Cardiac muscle cell (in vitro differentiated cells and primary cell): ENCODE measurements at regions not wholly inside any gene's neighbourhood (a gene's known extent, or its start where the extent isn't known, plus 50 kb on each side); places are given as distances from the start of the nearest gene placed in this dataset.
"Not testable (repeated sequence)": the region's sequence is repeated elsewhere in the genome, so short reads cannot be mapped to it uniquely, and the experiment has no call there.

Source experiments
- DNase-seq, 2 donors: peaks; one replicate each; pipeline versions ENCODE4 v3.0.0 to v3.0.0-alpha.2; 2010 to 2017; ENCODE audit warnings: low read depth in 1 of 2, low spot score in 1 of 2
- H3K27ac ChIP-seq: fragments of 200-600 bp; sonication (generic); 2 replicates; pipeline ENCODE4 v1.5.1; 2016
- H3K27me3 ChIP-seq: fragments of 200-600 bp; sonication (generic); 2 replicates; pipeline ENCODE4 v1.6.0; 2016; ENCODE audit warnings: control low read depth
- H3K36me3 ChIP-seq: fragments of 200-600 bp; sonication (generic); 2 replicates; pipeline ENCODE4 v1.5.1; 2016; ENCODE audit warnings: control low read depth
- H3K4me1 ChIP-seq: fragments of 200-600 bp; sonication (generic); 2 replicates; pipeline ENCODE4 v1.8.1; 2017; ENCODE audit warnings: low read depth, mild to moderate bottlenecking, mixed run types
- H3K4me3 ChIP-seq: fragments of 200-600 bp; sonication (generic); 2 replicates; pipeline ENCODE4 v1.5.1; 2016; ENCODE audit warnings: mild to moderate bottlenecking
- H3K9me3 ChIP-seq: fragments of 200-600 bp; sonication (generic); 2 replicates; pipeline ENCODE4 v1.5.1; 2017; ENCODE audit warnings: low read depth, mild to moderate bottlenecking, control low read depth
- TF ChIP-seq, protein P1 (sequence below): IDR thresholded peaks from 2 replicates; pipeline ENCODE4 v1.5.1; 2012; ENCODE audit warnings: low read depth, mild to moderate bottlenecking, low read length

DNA sequence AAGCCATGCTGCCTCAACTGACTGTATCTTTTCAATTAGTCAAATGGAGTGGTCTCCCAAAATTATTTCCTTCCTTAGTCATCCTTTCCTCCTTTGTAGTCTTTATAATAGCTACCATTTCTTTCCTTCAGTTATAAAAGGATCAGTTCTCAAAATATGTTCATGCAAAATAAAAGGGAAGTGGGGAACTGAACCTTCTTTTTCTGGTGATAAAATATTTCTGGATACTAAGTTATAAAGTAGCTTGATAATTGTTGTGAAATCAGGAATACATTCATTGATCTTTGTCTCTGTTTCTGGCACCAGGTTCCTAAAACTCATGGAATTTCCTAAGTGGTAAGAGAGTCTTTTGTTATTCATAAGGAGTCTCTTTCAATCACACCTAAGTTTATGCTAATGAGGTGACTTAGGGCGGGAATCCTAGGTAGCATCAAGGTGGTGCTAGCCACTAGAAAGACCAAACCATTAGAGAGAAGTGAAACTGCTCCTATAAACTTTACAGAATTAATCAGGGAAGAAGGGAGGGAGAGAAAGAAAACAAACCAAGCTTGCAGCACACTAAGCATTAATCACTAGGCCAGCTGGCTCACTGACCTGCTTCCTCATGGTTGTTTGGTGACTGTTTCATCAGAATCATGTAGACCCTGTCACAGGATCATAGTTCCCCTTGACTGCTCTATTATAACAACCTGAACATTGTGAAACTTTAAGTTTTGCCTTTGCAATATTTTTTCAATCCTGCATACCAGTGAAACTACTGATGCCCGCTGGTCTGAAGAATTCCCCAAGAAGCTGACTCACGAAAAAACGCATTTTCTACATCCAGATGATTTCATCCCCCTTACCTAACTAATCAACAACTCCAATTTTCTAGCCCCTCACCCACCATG, 161.6 kb upstream of the PTBP2 start:
- no peaks in the 10 kb centered on the region for H3K27me3 ChIP-seq
- peak in 1 of 2 donors; percentile 96 for DNase-seq
- no peak overlapping the region for H3K27ac ChIP-seq
- no peaks in the 10 kb centered on the region for H3K4me1 ChIP-seq
- TF ChIP-seq, protein P1, sequence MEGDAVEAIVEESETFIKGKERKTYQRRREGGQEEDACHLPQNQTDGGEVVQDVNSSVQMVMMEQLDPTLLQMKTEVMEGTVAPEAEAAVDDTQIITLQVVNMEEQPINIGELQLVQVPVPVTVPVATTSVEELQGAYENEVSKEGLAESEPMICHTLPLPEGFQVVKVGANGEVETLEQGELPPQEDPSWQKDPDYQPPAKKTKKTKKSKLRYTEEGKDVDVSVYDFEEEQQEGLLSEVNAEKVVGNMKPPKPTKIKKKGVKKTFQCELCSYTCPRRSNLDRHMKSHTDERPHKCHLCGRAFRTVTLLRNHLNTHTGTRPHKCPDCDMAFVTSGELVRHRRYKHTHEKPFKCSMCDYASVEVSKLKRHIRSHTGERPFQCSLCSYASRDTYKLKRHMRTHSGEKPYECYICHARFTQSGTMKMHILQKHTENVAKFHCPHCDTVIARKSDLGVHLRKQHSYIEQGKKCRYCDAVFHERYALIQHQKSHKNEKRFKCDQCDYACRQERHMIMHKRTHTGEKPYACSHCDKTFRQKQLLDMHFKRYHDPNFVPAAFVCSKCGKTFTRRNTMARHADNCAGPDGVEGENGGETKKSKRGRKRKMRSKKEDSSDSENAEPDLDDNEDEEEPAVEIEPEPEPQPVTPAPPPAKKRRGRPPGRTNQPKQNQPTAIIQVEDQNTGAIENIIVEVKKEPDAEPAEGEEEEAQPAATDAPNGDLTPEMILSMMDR: no peak
- no peak overlapping the region for H3K4me3 ChIP-seq
- H3K9me3 ChIP-seq: no peaks in the 10 kb centered on the region
- no peaks in the 10 kb centered on the region for H3K36me3 ChIP-seq

DNA sequence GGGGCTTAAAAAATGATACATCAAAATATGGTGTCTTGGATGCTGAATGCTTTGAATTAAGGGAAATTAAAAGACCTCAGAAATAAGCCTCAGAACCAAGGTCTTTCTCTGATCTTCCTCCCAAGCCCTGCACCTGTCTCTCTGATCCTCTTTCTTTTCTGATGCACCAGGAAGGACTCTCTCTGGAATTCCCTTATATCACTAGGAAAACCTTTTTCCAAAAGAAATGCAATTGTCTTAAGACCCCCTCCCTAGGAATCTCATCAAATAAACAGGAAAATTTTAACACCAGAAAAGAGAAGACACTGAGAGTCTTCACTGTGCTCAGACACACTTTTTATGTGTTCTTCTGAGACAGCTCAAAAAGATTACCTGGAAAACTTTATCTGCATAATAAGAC, 159.5 kb upstream of the PTBP2 start:
- Histone ChIP-seq H3K27ac (no peak overlapping the region), H3K4me3 (no peak overlapping the region), H3K9me3 (no peaks in the 10 kb centered on the region), H3K36me3 (no peaks in the 10 kb centered on the region), H3K4me1 (no peaks in the 10 kb centered on the region), H3K27me3 (no peaks in the 10 kb centered on the region)
- DNase-seq: no peak
- TF ChIP-seq, protein P1: no peak

DNA sequence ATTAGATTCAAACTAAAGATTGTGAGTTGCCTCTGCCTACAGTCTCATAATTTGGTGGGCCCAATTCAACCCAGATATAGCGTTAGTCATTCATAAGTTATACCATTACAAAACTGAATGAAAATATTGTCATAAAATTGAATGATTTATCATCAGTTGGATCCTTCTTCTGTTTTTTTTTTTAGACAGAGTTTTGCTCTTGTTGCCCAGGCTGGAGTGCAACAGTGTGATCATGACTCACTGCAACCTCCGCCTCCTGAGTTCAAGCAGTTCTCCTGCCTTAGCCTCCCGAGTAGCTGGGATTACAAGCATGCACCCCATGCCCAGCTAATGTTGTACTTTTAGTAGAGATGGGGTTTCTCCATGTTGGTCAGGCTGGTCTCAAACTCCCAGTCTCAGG, 157.2 kb upstream of the PTBP2 start:
- not testable (repeated sequence) for H3K4me3 ChIP-seq, H3K9me3 ChIP-seq, H3K4me1 ChIP-seq, H3K27me3 ChIP-seq, H3K36me3 ChIP-seq, H3K27ac ChIP-seq
- peak in 1 of 2 donors; percentile 8 for DNase-seq

DNA sequence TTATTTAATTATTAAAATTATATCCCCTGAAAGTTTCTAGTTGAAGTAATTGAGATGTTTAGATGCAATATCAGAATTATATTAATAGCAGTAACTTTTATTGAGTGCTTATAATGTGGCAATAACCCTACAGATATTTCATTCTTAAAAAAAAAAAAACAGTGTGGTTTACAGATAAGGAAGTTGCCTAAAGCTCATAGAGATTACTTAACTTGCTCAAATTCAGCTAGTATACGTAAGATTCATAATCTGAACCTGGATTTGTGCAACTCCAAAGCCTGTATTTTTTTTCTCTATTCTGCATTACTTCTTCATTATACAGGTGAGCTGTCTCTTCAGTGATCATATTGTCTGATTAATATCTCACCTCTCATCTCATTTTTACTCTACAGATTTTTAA, 156.0 kb upstream of the PTBP2 start:
- Histone ChIP-seq H3K27ac (no peak overlapping the region), H3K9me3 (no peaks in the 10 kb centered on the region), H3K36me3 (no peaks in the 10 kb centered on the region), H3K4me1 (no peaks in the 10 kb centered on the region), H3K4me3 (no peak overlapping the region), H3K27me3 (no peaks in the 10 kb centered on the region)
- TF ChIP-seq, protein P1: no peak
- peak in 1 of 2 donors; percentile 52 for DNase-seq

DNA sequence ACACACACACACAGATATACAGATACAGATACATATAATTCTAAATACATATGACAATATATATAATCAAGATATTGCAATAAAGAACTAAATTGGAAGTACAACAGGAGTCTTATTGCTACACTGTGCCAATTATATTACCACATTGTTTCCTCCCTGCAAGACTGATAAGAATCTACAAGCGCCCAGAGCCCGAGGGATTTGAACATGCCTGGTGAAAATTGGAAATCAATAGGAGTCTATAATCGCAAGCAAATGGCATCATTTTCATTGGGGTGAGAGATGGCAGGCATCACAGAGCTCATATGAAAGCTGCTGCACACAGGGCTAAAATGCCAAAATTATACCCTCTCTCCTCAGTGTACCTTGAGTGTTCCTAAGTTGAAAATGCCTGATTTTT, 152.9 kb upstream of the PTBP2 start:
- H3K27ac ChIP-seq: no peak overlapping the region
- H3K4me3 ChIP-seq: no peak overlapping the region
- no peaks in the 10 kb centered on the region for H3K27me3 ChIP-seq
- H3K9me3 ChIP-seq: no peaks in the 10 kb centered on the region
- no peak for DNase-seq
- no peaks in the 10 kb centered on the region for H3K36me3 ChIP-seq
- TF ChIP-seq, protein P1: no peak
- H3K4me1 ChIP-seq: no peaks in the 10 kb centered on the region

DNA sequence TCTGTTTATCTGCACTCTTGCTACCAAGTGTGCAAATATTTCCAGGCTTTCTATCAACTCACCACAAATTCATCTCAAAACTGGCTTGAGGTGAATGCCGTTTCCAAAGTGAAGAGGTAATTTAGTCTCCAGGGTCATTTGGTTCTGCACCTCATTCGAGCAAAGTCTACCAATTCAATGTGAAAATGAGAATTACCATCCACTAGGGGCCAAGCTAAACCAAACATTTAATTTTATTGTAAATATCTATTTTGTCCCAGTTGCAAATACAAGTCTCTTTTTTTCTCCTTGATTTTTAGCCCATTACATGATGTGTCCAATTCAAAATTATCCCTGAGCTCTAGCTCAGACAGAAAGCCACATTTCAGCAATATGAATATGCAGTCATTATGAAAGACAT, 152.3 kb upstream of the PTBP2 start:
- Histone ChIP-seq H3K4me3 (no peak overlapping the region), H3K36me3 (no peaks in the 10 kb centered on the region), H3K4me1 (no peaks in the 10 kb centered on the region), H3K27ac (no peak overlapping the region), H3K27me3 (no peaks in the 10 kb centered on the region), H3K9me3 (no peaks in the 10 kb centered on the region)
- TF ChIP-seq, protein P1: no peak
- no peak for DNase-seq
